ENCODE measurements at regions not wholly inside any gene's neighbourhood (a gene's known extent, or its start where the extent isn't known, plus 50 kb on each side); places are given as distances from the start of the nearest gene placed in this dataset.
"Not testable (repeated sequence)": the region's sequence is repeated elsewhere in the genome, so short reads cannot be mapped to it uniquely, and the experiment has no call there.

DNA sequence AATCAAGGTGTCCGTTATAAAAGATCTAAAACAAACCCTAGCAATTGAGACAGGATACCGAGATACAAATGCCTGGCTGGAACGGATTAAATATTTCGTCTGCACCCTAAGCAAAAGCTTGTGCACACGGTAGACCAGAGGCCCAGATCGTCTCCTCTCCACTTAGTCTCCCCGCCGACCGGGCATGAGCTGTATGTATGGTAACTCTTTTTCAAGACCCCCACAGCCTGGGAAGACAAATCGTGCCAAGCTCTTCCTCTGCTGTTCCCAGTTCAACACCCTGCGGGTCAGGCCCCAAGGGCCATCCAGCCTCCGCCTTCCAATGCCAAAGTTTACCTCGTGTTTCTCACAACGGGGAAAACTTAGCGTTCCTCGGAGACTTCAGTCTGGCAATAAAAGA lies 285.7 kb upstream of the GALNT17 start:
- DNase-seq: no peak

GRCh38 chr7:70849580-70850235 lies 282.2 kb upstream of the GALNT17 start:
- no peak for DNase-seq

- DNase-seq: no peak
These were observed 276.6 kb upstream of the GALNT17 start for GRCh38 chr7:70855373-70855772.

GRCh38 chr7:70856901-70857630 lies 274.9 kb upstream of the GALNT17 start:
- peak; percentile 23 to 31 for DNase-seq

GRCh38 chr7:70857793-70858545 lies 274.0 kb upstream of the GALNT17 start:
- DNase-seq: no peak

GRCh38 chr7:70867513-70867912 lies 264.4 kb upstream of the GALNT17 start:
- DNase-seq: no peak

GRCh38 chr7:70870349-70870748 lies 261.6 kb upstream of the GALNT17 start:
- no peak for DNase-seq

GRCh38 chr7:70872188-70872587 lies 259.8 kb upstream of the GALNT17 start:
- no peak for DNase-seq

GRCh38 chr7:70881167-70881847 lies 250.6 kb upstream of the GALNT17 start:
- no peak for DNase-seq

- no peak for DNase-seq
These were observed 248.0 kb upstream of the GALNT17 start for GRCh38 chr7:70883750-70884439.

DNA sequence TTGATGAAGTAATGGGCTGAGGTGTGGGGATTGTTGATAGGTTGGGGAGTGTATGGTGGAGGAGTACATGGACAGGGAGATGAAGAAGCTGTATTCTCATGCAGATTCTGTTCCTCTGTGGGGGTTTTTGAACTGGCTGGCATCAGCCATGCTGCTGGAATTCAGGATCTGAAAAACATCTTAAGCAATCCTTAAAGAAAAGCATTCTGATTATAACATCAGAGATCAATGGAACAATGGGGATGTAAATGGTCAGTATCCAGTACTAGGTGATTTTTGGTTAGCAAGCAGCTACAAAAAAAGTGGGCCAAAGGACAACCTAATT lies 247.5 kb upstream of the GALNT17 start:
- DNase-seq: no peak

DNA sequence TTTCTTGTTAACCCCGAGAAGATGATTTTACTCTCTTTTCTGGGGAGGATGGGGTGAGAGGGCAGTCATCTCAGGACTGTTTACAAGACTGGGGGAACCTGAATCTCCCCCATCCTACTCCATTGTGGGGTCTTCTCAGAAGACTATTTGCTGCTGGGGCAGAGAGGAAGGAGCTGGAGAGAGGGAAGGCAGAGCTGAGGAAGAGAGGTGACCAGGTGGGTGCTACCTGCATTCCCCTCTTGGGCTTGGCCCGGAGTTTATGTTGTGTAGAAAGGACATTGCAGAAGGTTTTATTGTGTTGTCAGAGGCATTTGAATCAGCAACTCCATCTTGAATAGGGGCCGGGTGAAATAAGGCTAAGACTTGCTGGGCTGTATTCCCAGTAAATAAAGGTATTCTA lies 247.1 kb upstream of the GALNT17 start:
- no peak for DNase-seq

- DNase-seq: no peak
These were observed 245.4 kb upstream of the GALNT17 start for GRCh38 chr7:70886547-70886946.

- no peak for DNase-seq
These were observed 244.8 kb upstream of the GALNT17 start for GRCh38 chr7:70887186-70887585.

GRCh38 chr7:70890147-70890969 lies 241.6 kb upstream of the GALNT17 start:
- no peak for DNase-seq

DNA sequence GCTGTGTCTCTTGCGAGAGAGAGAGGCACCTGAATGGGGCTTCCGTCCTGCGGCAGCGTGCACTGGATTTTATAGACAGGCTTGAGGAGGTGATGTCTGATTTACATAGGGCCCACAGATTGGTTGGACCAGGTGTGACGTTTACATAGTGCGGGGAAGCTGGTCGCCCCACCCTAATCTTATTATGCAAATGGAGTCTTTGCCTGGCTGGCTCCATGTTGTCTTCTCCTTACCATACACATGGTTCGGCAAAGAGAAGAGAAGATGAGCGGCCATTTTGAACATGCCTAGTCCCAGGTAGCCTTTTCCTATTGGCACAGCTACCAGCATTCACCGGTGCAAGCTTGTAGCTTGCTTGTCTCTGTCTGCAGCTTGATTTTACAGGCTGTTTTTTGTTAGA lies 238.5 kb upstream of the GALNT17 start:
- DNase-seq: no peak

GRCh38 chr7:70893971-70894715 lies 237.8 kb upstream of the GALNT17 start:
- no peak for DNase-seq

DNA sequence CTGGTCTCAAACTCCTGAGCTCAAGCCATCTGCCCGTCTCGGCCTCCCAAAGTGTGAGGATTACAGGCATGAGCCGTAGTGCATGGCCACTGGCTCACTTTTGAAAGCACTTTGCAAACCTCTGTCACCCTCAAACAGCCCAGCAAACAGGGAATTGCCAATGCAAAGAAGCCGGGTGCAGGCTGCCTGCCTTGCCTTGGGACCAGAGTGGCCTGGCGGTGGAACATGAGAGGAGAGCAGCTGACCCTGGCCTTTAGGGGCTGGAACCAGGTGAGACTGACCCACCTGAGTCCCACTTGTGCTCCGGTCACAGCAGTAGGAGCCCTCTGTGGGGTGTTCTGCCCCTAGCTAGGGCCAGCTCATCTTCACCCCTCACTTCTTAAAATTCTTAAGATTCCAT lies 237.1 kb upstream of the GALNT17 start:
- DNase-seq: no peak

- not testable (repeated sequence) for DNase-seq
These were observed 236.4 kb upstream of the GALNT17 start for GRCh38 chr7:70895337-70896200.

All from activated CD4-positive, alpha-beta T cell treated with anti-CD3 and anti-CD28 coated beads for 4 hours (primary cell).